Neural cell (in vitro differentiated cells): ENCODE measurements at regions not wholly inside any gene's neighbourhood (a gene's known extent, or its start where the extent isn't known, plus 50 kb on each side); places are given as distances from the start of the nearest gene placed in this dataset.

Source experiments
- H2AFZ ChIP-seq: fragments of 200-600, 300-800 bp; sonication (generic), shearing (Covaris generic); 2 replicates; pipeline ENCODE4 v1.6.0; 2014; ENCODE audit warnings: low read depth, mild to moderate bottlenecking, antibody characterized with exemption, low read length, moderate library complexity
- H3F3A ChIP-seq: fragments of 200-600 bp; shearing (Covaris generic); 2 replicates; pipeline ENCODE4 v1.6.1; 2016; ENCODE audit warnings: mild to moderate bottlenecking, moderate library complexity, mixed read lengths, antibody characterized with exemption, low read length; ENCODE audit not compliant: insufficient read depth, poor library complexity, severe bottlenecking
- H3K27ac ChIP-seq: fragments of 200-600, 300-800 bp; sonication (generic), shearing (Covaris generic); 2 replicates; pipeline ENCODE4 v1.5.1; 2014; ENCODE audit warnings: mild to moderate bottlenecking, low read length, moderate library complexity
- H3K27me3 ChIP-seq: fragments of 300-800, 200-600 bp; sonication (generic), shearing (Covaris generic); 2 replicates; pipeline ENCODE4 v1.6.0; 2014; ENCODE audit warnings: mild to moderate bottlenecking, low read depth, low read length, moderate library complexity; ENCODE audit not compliant: insufficient read depth
- H3K36me3 ChIP-seq: fragments of 300-800, 200-600 bp; sonication (generic), shearing (Covaris generic); 2 replicates; pipeline ENCODE4 v1.5.1; 2014; ENCODE audit warnings: mild to moderate bottlenecking, antibody characterized with exemption, low read length, moderate library complexity; ENCODE audit not compliant: insufficient read depth
- H3K4me2 ChIP-seq: fragments of 300-800, 200-600 bp; sonication (generic), shearing (Covaris generic); 2 replicates; pipeline ENCODE4 v1.6.0; 2014; ENCODE audit warnings: mild to moderate bottlenecking, low read length
- H3K4me3 ChIP-seq: fragments of 300-800, 200-600 bp; sonication (generic), shearing (Covaris generic); 2 replicates; pipeline ENCODE4 v1.5.1; 2014; ENCODE audit warnings: mild to moderate bottlenecking, low read length, moderate library complexity
- H3K79me2 ChIP-seq: fragments of 200-600 bp; shearing (Covaris generic); replicated peaks from 2 replicates; pipeline ENCODE4 v1.6.0; 2014; ENCODE audit warnings: mild to moderate bottlenecking, low read length, moderate library complexity; ENCODE audit not compliant: insufficient read depth
- H3K9ac ChIP-seq: fragments of 300-800, 200-600 bp; sonication (generic), shearing (Covaris generic); 2 replicates; pipeline ENCODE4 v1.6.1; 2016; ENCODE audit warnings: mild to moderate bottlenecking, low read length, mixed read lengths
- H3K9me2 ChIP-seq: fragments of 200-600 bp; shearing (Covaris generic); 2 replicates; pipeline ENCODE4 v1.6.1; 2016; ENCODE audit warnings: mild to moderate bottlenecking, low read length, mixed read lengths; ENCODE audit not compliant: insufficient read depth
- H3K9me3 ChIP-seq: fragments of 200-600, 300-800 bp; sonication (generic), shearing (Covaris generic); 2 replicates; pipeline ENCODE4 v1.6.1; 2016; ENCODE audit warnings: mild to moderate bottlenecking, mixed run types, low read length, moderate library complexity, mixed read lengths
- H4K20me1 ChIP-seq: fragments of 200-600 bp; shearing (Covaris generic); 2 replicates; pipeline ENCODE4 v1.6.1; 2016; ENCODE audit warnings: mild to moderate bottlenecking, mixed run types; ENCODE audit not compliant: insufficient read depth
- EP300 ChIP-seq: fragments of 450-650 bp; conservative IDR thresholded peaks from 2 replicates; pipeline ENCODE4 v1.6.1; 2014; ENCODE audit warnings: antibody characterized with exemption, mild to moderate bottlenecking, moderate library complexity; ENCODE audit not compliant: poor library complexity, severe bottlenecking
- EZH2 ChIP-seq: fragments of 200-600, 300-800 bp; shearing (Covaris generic), sonication (generic); IDR thresholded peaks from 2 replicates; pipeline ENCODE4 v1.6.1; 2014; ENCODE audit warnings: antibody characterized with exemption, low read length, borderline replicate concordance, mild to moderate bottlenecking; ENCODE audit not compliant: insufficient read depth, poor library complexity, severe bottlenecking
- MXI1 ChIP-seq: fragments of 450-650 bp; conservative IDR thresholded peaks from 2 replicates; pipeline ENCODE4 v1.6.1; 2014; ENCODE audit warnings: antibody characterized with exemption, mild to moderate bottlenecking; ENCODE audit not compliant: poor library complexity, severe bottlenecking
- POLR2AphosphoS5 ChIP-seq: IDR thresholded peaks from 2 replicates; pipeline ENCODE4 v1.6.1; 2012
- RAD21 ChIP-seq: fragments of 450-650 bp; conservative IDR thresholded peaks from 2 replicates; pipeline ENCODE4 v1.6.1; 2014; ENCODE audit warnings: antibody characterized with exemption, mild to moderate bottlenecking, moderate library complexity
- SMC3 ChIP-seq: fragments of 450-650 bp; conservative IDR thresholded peaks from 2 replicates; pipeline ENCODE4 v1.6.1; 2014; ENCODE audit warnings: antibody characterized with exemption, mild to moderate bottlenecking, moderate library complexity; ENCODE audit not compliant: poor library complexity
- TAF1 ChIP-seq: IDR thresholded peaks from 2 replicates; pipeline ENCODE4 v1.6.1; 2012; ENCODE audit warnings: low read depth
- TF ChIP-seq, protein P1 (sequence below): IDR thresholded peaks from 2 replicates; pipeline ENCODE4 v1.6.1; 2012; ENCODE audit warnings: borderline replicate concordance
- TF ChIP-seq, protein P2 (sequence below): fragments of 450-650 bp; IDR thresholded peaks from 2 replicates; pipeline ENCODE4 v1.5.1; 2014; ENCODE audit warnings: antibody characterized with exemption, mild to moderate bottlenecking, moderate library complexity; ENCODE audit not compliant: poor library complexity, severe bottlenecking

DNA sequence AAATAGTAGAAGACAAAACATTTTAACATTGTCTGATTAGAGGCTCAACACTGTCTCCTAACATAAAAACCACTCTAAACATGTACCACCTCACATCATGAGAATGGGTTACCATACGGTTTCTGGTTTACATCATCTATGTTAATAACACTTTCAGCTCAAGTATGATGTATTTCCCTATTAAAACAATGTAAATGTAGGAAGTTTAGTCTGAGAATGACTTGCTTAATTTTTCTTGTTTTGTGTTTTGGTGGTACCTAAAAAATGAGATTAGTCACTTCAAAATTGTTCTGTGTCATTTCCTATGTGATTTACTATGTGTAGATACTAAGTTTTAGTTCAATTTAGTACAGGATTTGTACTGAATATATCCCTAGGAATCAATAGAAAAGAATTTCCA, 195.8 kb upstream of the SEMA3C start:
- Histone ChIP-seq H3K4me3 (no peak overlapping the region), H3K27me3 (no peaks in the 10 kb centered on the region), H3K27ac (no peak overlapping the region), H3K36me3 (no peaks in the 10 kb centered on the region), H3K9ac (no peak overlapping the region), H3K9me2 (no peaks in the 10 kb centered on the region), H3K9me3 (no peaks in the 10 kb centered on the region), H2AFZ (no peak overlapping the region), H3F3A (no peaks in the 10 kb centered on the region), H3K4me2 (no peak overlapping the region), H3K79me2 (no peaks in the 10 kb centered on the region), H4K20me1 (no peaks in the 10 kb centered on the region)
- TF ChIP-seq EZH2 (no peak), POLR2AphosphoS5 (no peak), SMC3 (no peak), TAF1 (no peak), EP300 (no peak), MXI1 (no peak), RAD21 (no peak)
- TF ChIP-seq, protein P1, sequence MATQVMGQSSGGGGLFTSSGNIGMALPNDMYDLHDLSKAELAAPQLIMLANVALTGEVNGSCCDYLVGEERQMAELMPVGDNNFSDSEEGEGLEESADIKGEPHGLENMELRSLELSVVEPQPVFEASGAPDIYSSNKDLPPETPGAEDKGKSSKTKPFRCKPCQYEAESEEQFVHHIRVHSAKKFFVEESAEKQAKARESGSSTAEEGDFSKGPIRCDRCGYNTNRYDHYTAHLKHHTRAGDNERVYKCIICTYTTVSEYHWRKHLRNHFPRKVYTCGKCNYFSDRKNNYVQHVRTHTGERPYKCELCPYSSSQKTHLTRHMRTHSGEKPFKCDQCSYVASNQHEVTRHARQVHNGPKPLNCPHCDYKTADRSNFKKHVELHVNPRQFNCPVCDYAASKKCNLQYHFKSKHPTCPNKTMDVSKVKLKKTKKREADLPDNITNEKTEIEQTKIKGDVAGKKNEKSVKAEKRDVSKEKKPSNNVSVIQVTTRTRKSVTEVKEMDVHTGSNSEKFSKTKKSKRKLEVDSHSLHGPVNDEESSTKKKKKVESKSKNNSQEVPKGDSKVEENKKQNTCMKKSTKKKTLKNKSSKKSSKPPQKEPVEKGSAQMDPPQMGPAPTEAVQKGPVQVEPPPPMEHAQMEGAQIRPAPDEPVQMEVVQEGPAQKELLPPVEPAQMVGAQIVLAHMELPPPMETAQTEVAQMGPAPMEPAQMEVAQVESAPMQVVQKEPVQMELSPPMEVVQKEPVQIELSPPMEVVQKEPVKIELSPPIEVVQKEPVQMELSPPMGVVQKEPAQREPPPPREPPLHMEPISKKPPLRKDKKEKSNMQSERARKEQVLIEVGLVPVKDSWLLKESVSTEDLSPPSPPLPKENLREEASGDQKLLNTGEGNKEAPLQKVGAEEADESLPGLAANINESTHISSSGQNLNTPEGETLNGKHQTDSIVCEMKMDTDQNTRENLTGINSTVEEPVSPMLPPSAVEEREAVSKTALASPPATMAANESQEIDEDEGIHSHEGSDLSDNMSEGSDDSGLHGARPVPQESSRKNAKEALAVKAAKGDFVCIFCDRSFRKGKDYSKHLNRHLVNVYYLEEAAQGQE: no peak
- TF ChIP-seq, protein P2, sequence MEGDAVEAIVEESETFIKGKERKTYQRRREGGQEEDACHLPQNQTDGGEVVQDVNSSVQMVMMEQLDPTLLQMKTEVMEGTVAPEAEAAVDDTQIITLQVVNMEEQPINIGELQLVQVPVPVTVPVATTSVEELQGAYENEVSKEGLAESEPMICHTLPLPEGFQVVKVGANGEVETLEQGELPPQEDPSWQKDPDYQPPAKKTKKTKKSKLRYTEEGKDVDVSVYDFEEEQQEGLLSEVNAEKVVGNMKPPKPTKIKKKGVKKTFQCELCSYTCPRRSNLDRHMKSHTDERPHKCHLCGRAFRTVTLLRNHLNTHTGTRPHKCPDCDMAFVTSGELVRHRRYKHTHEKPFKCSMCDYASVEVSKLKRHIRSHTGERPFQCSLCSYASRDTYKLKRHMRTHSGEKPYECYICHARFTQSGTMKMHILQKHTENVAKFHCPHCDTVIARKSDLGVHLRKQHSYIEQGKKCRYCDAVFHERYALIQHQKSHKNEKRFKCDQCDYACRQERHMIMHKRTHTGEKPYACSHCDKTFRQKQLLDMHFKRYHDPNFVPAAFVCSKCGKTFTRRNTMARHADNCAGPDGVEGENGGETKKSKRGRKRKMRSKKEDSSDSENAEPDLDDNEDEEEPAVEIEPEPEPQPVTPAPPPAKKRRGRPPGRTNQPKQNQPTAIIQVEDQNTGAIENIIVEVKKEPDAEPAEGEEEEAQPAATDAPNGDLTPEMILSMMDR: no peak

DNA sequence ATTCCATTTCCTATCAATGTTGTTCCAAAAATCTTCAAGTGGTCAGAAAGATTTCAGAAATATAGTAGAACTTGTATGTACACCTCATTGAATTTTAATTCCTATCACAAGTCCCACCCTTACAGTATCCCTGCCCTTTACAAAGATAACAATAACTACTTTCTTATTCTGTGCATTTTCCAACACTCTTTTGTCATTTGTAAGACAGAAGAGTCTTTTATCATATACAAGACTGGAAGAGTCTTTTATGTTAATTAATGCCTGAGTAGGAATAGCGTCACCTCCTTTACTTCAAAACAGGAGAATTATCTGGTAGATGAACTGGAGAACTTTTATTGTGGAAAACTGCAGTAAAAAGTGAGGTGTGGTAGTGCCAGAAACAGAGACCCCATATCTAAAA, 193.9 kb upstream of the SEMA3C start:
- H3K79me2 ChIP-seq: no peaks in the 10 kb centered on the region
- H4K20me1 ChIP-seq: no peaks in the 10 kb centered on the region
- TF ChIP-seq POLR2AphosphoS5 (no peak), RAD21 (no peak), MXI1 (no peak), EP300 (no peak), EZH2 (no peak), TAF1 (no peak)
- TF ChIP-seq, protein P1: no peak
- no peaks in the 10 kb centered on the region for H3K36me3 ChIP-seq
- H3F3A ChIP-seq: no peaks in the 10 kb centered on the region
- H3K4me2 ChIP-seq: no peak overlapping the region
- no peaks in the 10 kb centered on the region for H3K27me3 ChIP-seq
- no peak overlapping the region for H2AFZ ChIP-seq
- H3K9me2 ChIP-seq: no peaks in the 10 kb centered on the region
- H3K4me3 ChIP-seq: no peak overlapping the region
- no peaks in the 10 kb centered on the region for H3K9me3 ChIP-seq
- H3K9ac ChIP-seq: no peak overlapping the region
- H3K27ac ChIP-seq: no peak overlapping the region
